ENCODE measurements at regions not wholly inside any gene's neighbourhood (a gene's known extent, or its start where the extent isn't known, plus 50 kb on each side); places are given as distances from the start of the nearest gene placed in this dataset.

DNA sequence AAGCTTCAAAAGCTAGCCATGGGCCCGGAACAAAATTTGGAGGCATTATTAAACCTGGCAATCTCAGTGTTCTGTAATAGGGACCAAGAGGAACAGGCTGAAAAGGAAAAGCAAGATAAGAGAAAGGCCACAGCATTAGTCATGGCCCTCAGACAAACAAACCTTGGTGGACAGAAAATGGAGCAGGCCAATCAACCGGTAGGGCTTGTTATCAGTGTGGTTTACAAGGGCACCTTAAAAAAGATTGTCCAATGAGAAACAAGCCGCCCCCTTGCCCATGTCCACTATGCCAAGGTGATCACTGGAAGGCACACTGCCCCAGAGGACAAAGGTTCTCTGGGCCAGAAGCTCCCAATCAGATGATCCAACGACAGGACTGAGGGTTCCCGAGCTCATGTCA, 653.9 kb upstream of the TMEM132C start:
- no peak for FAIRE-seq
- TF ChIP-seq, protein P1, sequence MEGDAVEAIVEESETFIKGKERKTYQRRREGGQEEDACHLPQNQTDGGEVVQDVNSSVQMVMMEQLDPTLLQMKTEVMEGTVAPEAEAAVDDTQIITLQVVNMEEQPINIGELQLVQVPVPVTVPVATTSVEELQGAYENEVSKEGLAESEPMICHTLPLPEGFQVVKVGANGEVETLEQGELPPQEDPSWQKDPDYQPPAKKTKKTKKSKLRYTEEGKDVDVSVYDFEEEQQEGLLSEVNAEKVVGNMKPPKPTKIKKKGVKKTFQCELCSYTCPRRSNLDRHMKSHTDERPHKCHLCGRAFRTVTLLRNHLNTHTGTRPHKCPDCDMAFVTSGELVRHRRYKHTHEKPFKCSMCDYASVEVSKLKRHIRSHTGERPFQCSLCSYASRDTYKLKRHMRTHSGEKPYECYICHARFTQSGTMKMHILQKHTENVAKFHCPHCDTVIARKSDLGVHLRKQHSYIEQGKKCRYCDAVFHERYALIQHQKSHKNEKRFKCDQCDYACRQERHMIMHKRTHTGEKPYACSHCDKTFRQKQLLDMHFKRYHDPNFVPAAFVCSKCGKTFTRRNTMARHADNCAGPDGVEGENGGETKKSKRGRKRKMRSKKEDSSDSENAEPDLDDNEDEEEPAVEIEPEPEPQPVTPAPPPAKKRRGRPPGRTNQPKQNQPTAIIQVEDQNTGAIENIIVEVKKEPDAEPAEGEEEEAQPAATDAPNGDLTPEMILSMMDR (IDR thresholded peaks at IDR 0.05; ENCODE audit: borderline replicate concordance, extremely low read depth, insufficient read depth) = no peak
- no peaks in the 10 kb centered on the region for H3K4me1 ChIP-seq (ENCODE audit: control insufficient read depth in 2 of 3, insufficient read depth in 2 of 3, low read depth in 1 of 3, low read length in 3 of 3)
- no peak overlapping the region for H3K27ac ChIP-seq (ENCODE audit: low read depth in 2 of 2, low read length in 2 of 2)
- no peaks in the 10 kb centered on the region for H3K36me3 ChIP-seq (ENCODE audit: control insufficient read depth in 2 of 3, insufficient read depth in 3 of 3, low read length in 3 of 3)
- H3K9ac ChIP-seq (ENCODE audit: low read length in 3 of 3) = no peak overlapping the region
- peaks cover 0 to 4% (median 0%) of the 10 kb centered on the region in 3 donors for H3K9me3 ChIP-seq (ENCODE audit: control insufficient read depth in 2 of 3, insufficient read depth in 1 of 3, low read length in 3 of 3)
- intact Hi-C loops (cut with DNase I) = no loop called here
- no peaks in the 10 kb centered on the region for H3K27me3 ChIP-seq (ENCODE audit: control insufficient read depth, insufficient read depth, low read length)
- no peak for DNase-seq
- no peak overlapping the region for H3K4me3 ChIP-seq (ENCODE audit: low read length in 3 of 3)

DNA sequence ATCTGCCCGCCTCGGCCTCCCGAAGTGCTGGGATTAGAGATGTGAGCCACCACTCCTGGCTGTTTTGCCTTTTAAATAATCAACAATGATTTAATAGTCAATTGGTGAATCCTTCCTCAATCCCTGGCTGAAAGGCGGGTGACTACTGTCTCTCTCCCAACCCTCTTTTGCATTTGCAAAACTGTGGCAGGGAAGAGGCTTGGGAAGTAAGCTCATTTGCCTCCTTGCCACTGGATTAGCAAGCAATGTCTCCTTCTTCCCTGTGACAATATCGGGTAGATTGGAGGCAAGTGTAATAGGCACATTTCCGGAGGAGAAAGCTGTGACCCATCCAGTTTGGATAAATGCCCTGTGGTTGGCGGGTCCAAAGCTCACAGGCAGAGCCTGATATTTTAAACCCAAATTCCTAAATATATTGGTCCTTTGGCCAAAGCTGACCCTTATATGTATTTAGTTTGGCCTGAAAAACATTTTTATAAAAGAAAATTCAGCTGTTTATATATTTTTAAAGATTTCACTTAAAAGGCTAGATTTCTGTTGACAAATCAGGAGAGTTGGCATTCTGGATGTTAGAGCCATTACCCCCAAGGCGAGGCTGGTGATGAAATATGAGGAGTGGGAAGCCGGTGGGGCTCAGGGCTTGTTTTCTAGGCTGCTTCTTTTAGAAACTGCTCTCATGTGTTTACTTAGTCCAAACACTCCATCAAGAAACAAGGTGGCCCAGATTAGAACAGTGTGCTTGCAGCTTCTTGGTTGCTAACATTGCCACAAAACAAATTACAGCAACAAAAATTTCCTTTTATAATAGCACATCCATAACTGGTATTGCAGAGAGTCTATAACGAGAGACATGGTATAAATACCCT, 646.9 kb upstream of the TMEM132C start:
- Histone ChIP-seq H3K27me3 (ENCODE audit: control insufficient read depth, insufficient read depth, low read length) (no peaks in the 10 kb centered on the region), H3K4me1 (ENCODE audit: control insufficient read depth in 2 of 3, insufficient read depth in 2 of 3, low read depth in 1 of 3, low read length in 3 of 3) (no peaks in the 10 kb centered on the region), H3K27ac (ENCODE audit: low read depth in 2 of 2, low read length in 2 of 2) (no peak overlapping the region), H3K36me3 (ENCODE audit: control insufficient read depth in 2 of 3, insufficient read depth in 3 of 3, low read length in 3 of 3) (no peaks in the 10 kb centered on the region), H3K9me3 (ENCODE audit: control insufficient read depth in 2 of 3, insufficient read depth in 1 of 3, low read length in 3 of 3) (no peaks in the 10 kb centered on the region), H3K4me3 (ENCODE audit: low read length in 3 of 3) (no peak overlapping the region), H3K9ac (ENCODE audit: low read length in 3 of 3) (no peak overlapping the region)
- FAIRE-seq (no peak), DNase-seq (no peak)
- TF ChIP-seq, protein P1 (IDR thresholded peaks at IDR 0.05; ENCODE audit: borderline replicate concordance, extremely low read depth, insufficient read depth) = no peak
- intact Hi-C loops (cut with DNase I) = no loop called here

DNA sequence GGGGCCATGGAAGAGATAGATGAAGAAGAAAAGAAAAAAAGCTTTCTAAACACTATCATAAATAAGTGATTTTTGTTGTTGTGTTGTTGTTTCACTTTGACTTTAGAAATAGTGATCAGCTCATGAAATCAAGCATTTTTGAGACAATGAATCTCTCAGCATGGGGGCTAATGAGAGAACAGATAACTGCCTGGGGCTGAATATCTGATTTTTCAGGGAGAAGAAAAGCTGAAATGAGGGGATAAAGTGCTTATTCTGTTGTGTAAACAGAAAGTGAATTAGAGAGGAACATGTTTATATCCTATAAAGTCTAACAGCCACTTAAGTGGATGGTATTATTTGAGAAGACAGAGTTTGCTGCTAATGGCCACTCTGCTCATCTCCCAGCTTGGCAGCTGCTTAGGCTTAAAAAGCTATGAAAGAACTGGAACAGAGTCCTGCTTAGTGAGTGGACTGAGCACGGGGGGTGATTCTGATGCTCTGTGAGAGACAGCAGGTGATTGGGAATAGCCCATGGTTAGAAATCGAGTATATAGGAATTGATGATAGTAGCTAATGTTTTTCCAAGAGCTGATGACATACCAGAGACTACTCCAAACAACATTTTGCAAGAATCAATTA, 646.1 kb upstream of the TMEM132C start:
- DNase-seq (no peak), FAIRE-seq (no peak)
- no peak overlapping the region for H3K27ac ChIP-seq (ENCODE audit: low read depth in 2 of 2, low read length in 2 of 2)
- intact Hi-C loops (cut with DNase I) = no loop called here
- no peaks in the 10 kb centered on the region for H3K36me3 ChIP-seq (ENCODE audit: control insufficient read depth in 2 of 3, insufficient read depth in 3 of 3, low read length in 3 of 3)
- H3K4me1 ChIP-seq (ENCODE audit: control insufficient read depth in 2 of 3, insufficient read depth in 2 of 3, low read depth in 1 of 3, low read length in 3 of 3) = no peaks in the 10 kb centered on the region
- TF ChIP-seq, protein P1 (IDR thresholded peaks at IDR 0.05; ENCODE audit: borderline replicate concordance, extremely low read depth, insufficient read depth) = no peak
- no peak overlapping the region for H3K9ac ChIP-seq (ENCODE audit: low read length in 3 of 3)
- no peak overlapping the region for H3K4me3 ChIP-seq (ENCODE audit: low read length in 3 of 3)
- H3K27me3 ChIP-seq (ENCODE audit: control insufficient read depth, insufficient read depth, low read length) = no peaks in the 10 kb centered on the region
- no peaks in the 10 kb centered on the region for H3K9me3 ChIP-seq (ENCODE audit: control insufficient read depth in 2 of 3, insufficient read depth in 1 of 3, low read length in 3 of 3)
